Neural progenitor cell (in vitro differentiated cells): ENCODE measurements at regions not wholly inside any gene's neighbourhood (a gene's known extent, or its start where the extent isn't known, plus 50 kb on each side); places are given as distances from the start of the nearest gene placed in this dataset.

Experiments
- DNase-seq: peaks from one replicate; pipeline ENCODE4 v3.0.0-alpha.2; 2016; ENCODE audit warnings: low spot score
- H2AFZ ChIP-seq: fragments of 200-600 bp; sonication (generic); replicated peaks from 2 replicates; pipeline ENCODE4 v1.6.1; 2016; ENCODE audit warnings: antibody characterized with exemption
- H3F3A ChIP-seq: fragments of 200-600 bp; sonication (generic); 2 replicates; pipeline ENCODE4 v1.6.1; 2016; ENCODE audit warnings: antibody characterized with exemption, low read depth
- H3K27ac ChIP-seq: fragments of 200-600 bp; sonication (generic); 2 replicates; pipeline ENCODE4 v1.5.1; 2016; ENCODE audit warnings: mild to moderate bottlenecking
- H3K27me3 ChIP-seq: fragments of 200-600 bp; sonication (generic); 2 replicates; pipeline ENCODE4 v1.6.1; 2016; ENCODE audit warnings: mild to moderate bottlenecking, moderate library complexity
- H3K36me3 ChIP-seq: fragments of 200-600 bp; sonication (generic); 2 replicates; pipeline ENCODE4 v1.5.1; 2016
- H3K4me1 ChIP-seq: fragments of 200-600 bp; sonication (generic); 2 replicates; pipeline ENCODE4 v1.6.1; 2016; ENCODE audit warnings: mixed run types
- H3K4me2 ChIP-seq: fragments of 200-600 bp; sonication (generic); 2 replicates; pipeline ENCODE4 v1.6.1; 2016
- H3K4me3 ChIP-seq: fragments of 200-600 bp; sonication (generic); 2 replicates; pipeline ENCODE4 v1.5.1; 2016
- H3K79me2 ChIP-seq: fragments of 200-600 bp; sonication (generic); 2 replicates; pipeline ENCODE4 v1.6.1; 2016; ENCODE audit warnings: low read depth
- H3K9ac ChIP-seq: fragments of 200-600 bp; sonication (generic); 2 replicates; pipeline ENCODE4 v1.6.1; 2016
- H3K9me3 ChIP-seq: fragments of 200-600 bp; sonication (generic); 2 replicates; pipeline ENCODE4 v1.5.1; 2016; ENCODE audit warnings: low read depth
- H4K20me1 ChIP-seq: fragments of 200-600 bp; sonication (generic); 2 replicates; pipeline ENCODE4 v1.6.1; 2016; ENCODE audit warnings: low read depth
- H3K27ac Mint-ChIP-seq: 3 replicates; pipeline ENCODE4 v1.8.0; 2021; ENCODE audit warnings: mixed read lengths
- H3K27me3 Mint-ChIP-seq: 2 replicates; pipeline ENCODE4 v1.8.0; 2022; ENCODE audit warnings: low read depth, mild to moderate bottlenecking, inconsistent platforms, moderate library complexity, mixed read lengths; ENCODE audit not compliant: insufficient read depth
- H3K36me3 Mint-ChIP-seq: 3 replicates; pipeline ENCODE4 v1.8.0; 2021; ENCODE audit warnings: mixed read lengths
- H3K4me1 Mint-ChIP-seq: 3 replicates; pipeline ENCODE4 v1.8.0; 2021; ENCODE audit warnings: mixed read lengths
- H3K4me3 Mint-ChIP-seq: 3 replicates; pipeline ENCODE4 v1.8.0; 2021; ENCODE audit warnings: mild to moderate bottlenecking, moderate library complexity, mixed read lengths
- H3K9me3 Mint-ChIP-seq: 3 replicates; pipeline ENCODE4 v1.8.0; 2020; ENCODE audit warnings: mixed read lengths
- CTCF ChIP-seq: fragments of 200-600 bp; sonication (generic); IDR thresholded peaks from 2 replicates; pipeline ENCODE4 v1.5.1; 2017; ENCODE audit warnings: antibody characterized with exemption, mild to moderate bottlenecking
- EZH2 ChIP-seq: fragments of 200-600 bp; sonication (generic); IDR thresholded peaks from 2 replicates; pipeline ENCODE4 v1.6.1; 2017; ENCODE audit warnings: antibody characterized with exemption, mild to moderate bottlenecking, moderate library complexity
- EZH2phosphoT487 ChIP-seq: fragments of 200-600 bp; sonication (generic); IDR thresholded peaks from 2 replicates; pipeline ENCODE4 v1.6.1; 2017; ENCODE audit warnings: antibody characterized with exemption

DNA sequence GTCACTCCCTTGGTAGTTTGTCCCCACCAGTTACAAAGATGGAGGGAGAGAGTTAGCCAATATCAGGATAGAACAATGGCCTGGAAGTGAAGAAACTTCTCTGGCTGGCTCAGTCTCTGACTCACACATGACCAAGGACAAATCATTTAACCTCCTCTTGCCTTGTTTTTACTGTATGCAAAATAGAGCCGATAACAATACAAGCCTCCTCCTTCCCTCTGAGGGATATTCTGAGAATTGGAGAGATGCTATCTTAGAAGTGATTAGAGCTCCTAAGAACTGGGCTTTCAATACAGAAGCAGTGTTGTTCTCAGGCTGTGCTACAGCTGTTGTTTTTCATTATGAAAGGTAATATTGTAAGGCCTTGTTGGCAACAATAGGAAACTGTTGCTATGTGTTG is 87.7 kb upstream of the EGR2 start:
- Histone ChIP-seq H3K4me1 (no peaks in the 10 kb centered on the region), H3K9me3 (no peaks in the 10 kb centered on the region), H3K27ac (no peak overlapping the region), H3K9ac (no peak overlapping the region), H3K27me3 (no peaks in the 10 kb centered on the region), H3K36me3 (no peaks in the 10 kb centered on the region), H3K4me2 (no peak overlapping the region), H3K79me2 (no peaks in the 10 kb centered on the region), H4K20me1 (no peaks in the 10 kb centered on the region), H3K4me3 (no peak overlapping the region), H2AFZ (no peak overlapping the region), H3F3A (no peaks in the 10 kb centered on the region)
- no peak overlapping the region for H3K27ac Mint-ChIP-seq
- H3K27me3 Mint-ChIP-seq: peaks cover 4% of the 10 kb centered on the region
- H3K36me3 Mint-ChIP-seq: no peaks in the 10 kb centered on the region
- no peak for TF ChIP-seq EZH2phosphoT487
- no peak for TF ChIP-seq EZH2
- TF ChIP-seq CTCF: no peak
- H3K9me3 Mint-ChIP-seq: no peaks in the 10 kb centered on the region
- DNase-seq: no peak
- no peak overlapping the region for H3K4me3 Mint-ChIP-seq
- H3K4me1 Mint-ChIP-seq: no peaks in the 10 kb centered on the region

DNA sequence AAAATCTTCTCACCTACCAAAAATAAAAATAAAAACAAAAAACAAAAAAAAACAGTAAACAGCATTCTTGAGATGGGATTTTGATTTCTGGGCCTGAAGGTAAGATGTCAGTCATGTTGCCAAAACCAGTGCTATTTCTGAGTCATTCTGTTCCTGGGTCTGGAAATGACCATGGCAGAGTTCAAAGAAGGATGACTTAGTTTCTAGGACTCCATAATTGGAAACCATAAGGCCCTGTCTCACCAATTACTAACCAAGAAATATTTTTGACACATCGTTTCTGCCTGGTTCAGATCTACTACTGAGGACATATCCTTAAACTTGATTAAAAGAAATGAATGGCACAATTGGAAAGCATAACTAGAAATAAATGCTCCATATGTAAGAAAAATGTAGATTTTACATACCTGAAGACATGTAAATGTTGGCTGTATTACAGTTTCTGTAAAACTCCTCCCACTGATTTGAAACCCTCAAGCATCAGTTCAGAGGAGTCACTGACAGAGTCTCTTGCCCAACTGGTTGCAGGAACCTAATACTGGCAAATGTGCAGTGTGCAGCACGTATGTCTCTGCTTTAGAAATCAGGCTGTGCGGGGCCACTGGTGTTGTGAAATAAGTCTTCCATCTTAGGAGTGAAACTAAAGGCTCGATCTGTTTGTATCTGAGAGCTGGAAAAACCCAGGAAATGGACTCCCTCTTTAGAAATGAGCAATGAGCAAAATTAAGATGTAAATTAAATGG is 84.8 kb upstream of the EGR2 start:
- Mint-ChIP-seq H3K4me1 (no peaks in the 10 kb centered on the region), H3K9me3 (no peaks in the 10 kb centered on the region), H3K4me3 (no peak overlapping the region), H3K27ac (no peak overlapping the region), H3K36me3 (no peaks in the 10 kb centered on the region), H3K27me3 (peaks cover 6% of the 10 kb centered on the region)
- Histone ChIP-seq H3K9me3 (no peaks in the 10 kb centered on the region), H3K4me1 (no peaks in the 10 kb centered on the region), H3K36me3 (no peaks in the 10 kb centered on the region), H3F3A (no peaks in the 10 kb centered on the region), H3K4me3 (no peak overlapping the region), H3K27me3 (no peaks in the 10 kb centered on the region), H4K20me1 (no peaks in the 10 kb centered on the region), H3K9ac (no peak overlapping the region), H3K27ac (no peak overlapping the region), H3K79me2 (no peaks in the 10 kb centered on the region), H2AFZ (no peak overlapping the region), H3K4me2 (no peak overlapping the region)
- DNase-seq: no peak
- TF ChIP-seq CTCF (no peak), EZH2phosphoT487 (no peak), EZH2 (no peak)

GRCh38 chr10:62899311-62899710 is 83.1 kb upstream of the EGR2 start:
- Mint-ChIP-seq H3K4me3 (no peak overlapping the region), H3K9me3 (no peaks in the 10 kb centered on the region), H3K27me3 (peaks cover 7% of the 10 kb centered on the region), H3K36me3 (no peaks in the 10 kb centered on the region), H3K27ac (no peak overlapping the region), H3K4me1 (no peaks in the 10 kb centered on the region)
- no peak overlapping the region for H3K4me3 ChIP-seq
- no peak for TF ChIP-seq EZH2phosphoT487
- no peak for TF ChIP-seq CTCF
- no peak for TF ChIP-seq EZH2
- H3F3A ChIP-seq: no peaks in the 10 kb centered on the region
- H3K4me1 ChIP-seq: no peaks in the 10 kb centered on the region
- H3K4me2 ChIP-seq: no peak overlapping the region
- no peaks in the 10 kb centered on the region for H3K79me2 ChIP-seq
- no peaks in the 10 kb centered on the region for H4K20me1 ChIP-seq
- no peak overlapping the region for H2AFZ ChIP-seq
- no peak overlapping the region for H3K9ac ChIP-seq
- no peaks in the 10 kb centered on the region for H3K9me3 ChIP-seq
- no peaks in the 10 kb centered on the region for H3K36me3 ChIP-seq
- H3K27ac ChIP-seq: no peak overlapping the region
- DNase-seq: no peak
- H3K27me3 ChIP-seq: no peaks in the 10 kb centered on the region
